Peyer's patch (tissue), 4 donors: ENCODE measurements at regions not wholly inside any gene's neighbourhood (a gene's known extent, or its start where the extent isn't known, plus 50 kb on each side); places are given as distances from the start of the nearest gene placed in this dataset.

Experiments used
- DNase-seq, 3 donors: peaks; one replicate each; pipeline ENCODE4 v3.0.0-alpha.2; 2017 to 2019
- H3K27ac ChIP-seq, 4 donors: fragments of 200-600 bp; sonication (generic); one replicate each; pipeline ENCODE4 v1.5.1; 2016 to 2019
- H3K27me3 ChIP-seq, 2 donors: fragments of 200-600 bp; sonication (generic); one replicate each; pipeline ENCODE4 v1.5.1; 2019
- H3K36me3 ChIP-seq, 3 donors: fragments of 200-600 bp; sonication (generic); one replicate each; pipeline ENCODE4 v1.5.1; 2016 to 2019
- H3K4me1 ChIP-seq, 4 donors: fragments of 200-600 bp; sonication (generic); one replicate each; pipeline ENCODE4 v1.5.1; 2016 to 2019
- H3K4me3 ChIP-seq, 4 donors: fragments of 200-600 bp; sonication (generic); 1 replicate in 3 of 4; 2 replicates in 1 of 4; pipeline ENCODE4 v1.5.1; 2016 to 2019; ENCODE audit warnings: mild to moderate bottlenecking in 1 of 4
- H3K9me3 ChIP-seq, 4 donors: fragments of 200-600 bp; sonication (generic); one replicate each; pipeline ENCODE4 v1.5.1; 2016 to 2019; ENCODE audit warnings: mild to moderate bottlenecking in 1 of 4
- POLR2A ChIP-seq, 2 donors: fragments of 450-650 bp; IDR thresholded peaks; one replicate each; pipeline ENCODE4 v1.5.1; 2017; ENCODE audit warnings: antibody characterized with exemption in 2 of 2, mild to moderate bottlenecking in 2 of 2, moderate library complexity in 2 of 2
- TF ChIP-seq, protein P1 (sequence below), 6 experiments: fragments of 450-650 bp in 4 of 6; fragments of 200-600 bp in 2 of 6; sonication (generic) in 1 of 6; IDR thresholded peaks; one replicate each; pipeline ENCODE4 v1.5.1; 2017 to 2019; ENCODE audit warnings: antibody characterized with exemption in 6 of 6, mild to moderate bottlenecking in 3 of 6, moderate library complexity in 1 of 6

DNA sequence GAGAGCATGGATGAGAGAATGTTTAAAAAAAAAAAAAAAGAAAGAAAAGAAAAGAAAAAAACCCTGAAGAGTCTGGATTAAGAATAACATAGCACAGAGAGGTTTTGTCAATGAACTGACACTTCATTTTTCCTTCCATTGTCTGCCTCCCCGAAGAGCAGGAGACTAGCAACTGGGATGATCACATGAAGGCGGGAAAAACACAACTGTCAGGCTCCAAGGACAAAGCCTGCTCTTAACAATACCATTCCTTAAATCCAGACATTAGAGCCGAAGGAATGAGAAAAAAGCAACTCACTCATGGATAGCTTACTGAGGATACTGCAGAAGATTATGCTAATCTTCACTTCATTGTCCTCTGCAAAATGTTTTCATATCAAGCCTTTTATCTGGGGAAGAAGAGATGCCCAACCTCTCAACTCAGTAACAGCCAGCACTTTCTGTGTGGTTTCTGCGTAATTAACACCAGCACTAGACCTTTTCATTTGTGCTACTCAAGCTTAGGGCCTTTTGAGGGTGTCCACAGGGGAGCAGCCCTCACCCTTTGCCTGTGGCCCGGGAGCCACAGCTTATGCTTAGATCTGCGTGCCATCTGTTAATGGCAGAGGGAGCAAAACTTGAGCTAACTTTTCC lies 182.3 kb downstream of the BARHL2 start:
- Histone ChIP-seq H3K36me3 (no peaks in the 10 kb centered on the region), H3K27me3 (no peaks in the 10 kb centered on the region), H3K4me1 (no peaks in the 10 kb centered on the region), H3K4me3 (no peak overlapping the region), H3K27ac (no peak overlapping the region), H3K9me3 (no peaks in the 10 kb centered on the region)
- TF ChIP-seq, protein P1, sequence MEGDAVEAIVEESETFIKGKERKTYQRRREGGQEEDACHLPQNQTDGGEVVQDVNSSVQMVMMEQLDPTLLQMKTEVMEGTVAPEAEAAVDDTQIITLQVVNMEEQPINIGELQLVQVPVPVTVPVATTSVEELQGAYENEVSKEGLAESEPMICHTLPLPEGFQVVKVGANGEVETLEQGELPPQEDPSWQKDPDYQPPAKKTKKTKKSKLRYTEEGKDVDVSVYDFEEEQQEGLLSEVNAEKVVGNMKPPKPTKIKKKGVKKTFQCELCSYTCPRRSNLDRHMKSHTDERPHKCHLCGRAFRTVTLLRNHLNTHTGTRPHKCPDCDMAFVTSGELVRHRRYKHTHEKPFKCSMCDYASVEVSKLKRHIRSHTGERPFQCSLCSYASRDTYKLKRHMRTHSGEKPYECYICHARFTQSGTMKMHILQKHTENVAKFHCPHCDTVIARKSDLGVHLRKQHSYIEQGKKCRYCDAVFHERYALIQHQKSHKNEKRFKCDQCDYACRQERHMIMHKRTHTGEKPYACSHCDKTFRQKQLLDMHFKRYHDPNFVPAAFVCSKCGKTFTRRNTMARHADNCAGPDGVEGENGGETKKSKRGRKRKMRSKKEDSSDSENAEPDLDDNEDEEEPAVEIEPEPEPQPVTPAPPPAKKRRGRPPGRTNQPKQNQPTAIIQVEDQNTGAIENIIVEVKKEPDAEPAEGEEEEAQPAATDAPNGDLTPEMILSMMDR (IDR thresholded peaks at IDR 0.05) = no peak
- TF ChIP-seq POLR2A (IDR thresholded peaks at IDR 0.05) = no peak
- no peak for DNase-seq

DNA sequence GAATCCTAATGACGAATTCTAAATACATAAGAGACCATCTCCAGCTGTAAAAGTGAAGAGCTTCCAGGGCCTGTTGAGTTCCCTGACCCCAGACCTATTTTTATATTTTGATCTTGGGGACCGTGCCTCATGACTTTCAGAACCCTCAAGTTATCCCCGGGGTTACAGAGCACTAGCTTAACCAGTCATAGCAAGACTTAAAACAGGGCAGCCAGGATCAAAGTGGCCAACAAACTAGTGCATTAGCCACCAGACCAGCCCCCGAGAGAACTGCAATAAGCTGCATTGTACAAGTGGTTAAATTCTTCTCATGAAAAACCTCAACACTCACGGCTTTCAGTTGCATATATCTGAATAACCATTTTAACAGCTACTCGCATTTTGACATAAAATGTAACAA lies 183.0 kb downstream of the BARHL2 start:
- no peak for DNase-seq
- Histone ChIP-seq H3K36me3 (no peaks in the 10 kb centered on the region), H3K4me3 (no peak overlapping the region), H3K27me3 (no peaks in the 10 kb centered on the region), H3K9me3 (no peaks in the 10 kb centered on the region), H3K27ac (no peak overlapping the region), H3K4me1 (no peaks in the 10 kb centered on the region)
- TF ChIP-seq POLR2A (IDR thresholded peaks at IDR 0.05) = no peak
- TF ChIP-seq, protein P1 (IDR thresholded peaks at IDR 0.05) = no peak

DNA sequence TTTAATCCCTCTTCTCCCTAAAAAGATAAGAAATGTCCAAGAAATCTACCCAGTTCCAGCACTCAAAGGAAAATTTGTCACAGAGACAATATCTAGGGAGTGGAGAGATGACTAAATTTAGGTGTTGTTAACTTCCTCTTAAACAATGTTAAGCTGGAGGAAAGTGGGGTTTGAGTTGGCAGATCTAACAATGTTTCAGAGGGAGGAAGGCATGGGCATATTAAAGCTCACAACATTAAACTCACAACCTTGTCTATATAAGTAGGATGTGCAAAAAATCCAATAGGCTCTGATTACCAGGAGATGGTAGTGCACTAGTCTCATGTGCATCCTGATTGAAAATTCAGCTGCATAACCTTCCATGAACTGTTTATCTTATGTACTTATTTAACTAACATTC lies 190.1 kb downstream of the BARHL2 start:
- no peak overlapping the region for H3K4me3 ChIP-seq
- TF ChIP-seq POLR2A (IDR thresholded peaks at IDR 0.05) = no peak
- TF ChIP-seq, protein P1 (IDR thresholded peaks at IDR 0.05) = no peak
- no peaks in the 10 kb centered on the region for H3K9me3 ChIP-seq
- no peak overlapping the region for H3K27ac ChIP-seq
- H3K27me3 ChIP-seq = no peaks in the 10 kb centered on the region
- no peaks in the 10 kb centered on the region for H3K36me3 ChIP-seq
- no peak for DNase-seq
- H3K4me1 ChIP-seq = no peaks in the 10 kb centered on the region

DNA sequence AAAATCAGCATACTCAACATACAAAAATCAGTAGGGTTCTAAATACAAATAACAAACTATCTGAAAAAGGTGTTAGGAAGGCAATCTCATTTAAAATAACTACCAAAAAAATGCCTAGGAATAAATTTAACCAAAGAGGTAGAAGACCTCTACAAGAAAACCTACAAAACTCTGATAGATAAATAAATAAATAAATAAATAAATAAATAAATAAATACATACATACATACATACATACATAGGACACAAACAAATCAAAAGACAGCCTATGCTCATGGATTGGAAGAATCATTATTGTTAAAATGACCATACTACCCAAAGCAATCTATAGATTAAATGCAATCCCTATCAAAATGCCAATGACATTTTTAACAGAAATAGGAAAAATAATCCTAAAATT lies 194.7 kb downstream of the BARHL2 start:
- Histone ChIP-seq H3K27ac (no peak overlapping the region), H3K27me3 (no peaks in the 10 kb centered on the region), H3K36me3 (no peaks in the 10 kb centered on the region), H3K4me1 (no peaks in the 10 kb centered on the region), H3K9me3 (no peaks in the 10 kb centered on the region), H3K4me3 (no peak overlapping the region)
- no peak for TF ChIP-seq POLR2A (IDR thresholded peaks at IDR 0.05)
- TF ChIP-seq, protein P1 (IDR thresholded peaks at IDR 0.05) = no peak
- no peak for DNase-seq

DNA sequence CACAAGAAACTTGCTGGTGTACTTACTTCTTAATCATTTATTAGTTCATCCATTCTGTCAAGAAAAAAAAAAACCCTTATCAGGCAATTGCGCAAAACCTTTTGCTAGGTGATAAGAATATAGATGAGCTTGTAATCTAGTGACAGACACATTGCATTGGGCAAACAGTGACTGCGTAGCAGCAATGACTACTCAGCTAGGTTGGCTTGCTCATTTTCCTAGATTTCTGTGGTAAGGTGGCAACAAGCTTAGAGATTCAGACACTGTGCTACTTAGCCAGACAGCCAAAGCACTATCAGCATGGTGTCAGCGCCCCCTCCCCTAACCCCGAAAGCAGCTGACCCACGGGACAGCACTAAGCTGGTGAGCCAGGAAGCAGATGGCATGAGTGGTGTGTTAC lies 203.1 kb downstream of the BARHL2 start:
- no peak overlapping the region for H3K4me3 ChIP-seq

More for the DNA sequence above, 203.1 kb downstream of the BARHL2 start:
- Histone ChIP-seq H3K27ac (no peak overlapping the region), H3K9me3 (no peaks in the 10 kb centered on the region), H3K4me1 (no peaks in the 10 kb centered on the region), H3K36me3 (no peaks in the 10 kb centered on the region), H3K27me3 (no peaks in the 10 kb centered on the region)
- no peak for TF ChIP-seq POLR2A (IDR thresholded peaks at IDR 0.05)
- TF ChIP-seq, protein P1 (IDR thresholded peaks at IDR 0.05) = no peak
- DNase-seq = no peak
